OCI-LY3 (cell line): ENCODE measurements at regions not wholly inside any gene's neighbourhood (a gene's known extent, or its start where the extent isn't known, plus 50 kb on each side); places are given as distances from the start of the nearest gene placed in this dataset.

ENCODE experiments used
- CTCF ChIP-seq: fragments of 200-600, 300-600 bp; sonication (generic); IDR thresholded peaks from 2 replicates; pipeline ENCODE4 v1.5.1; 2014; ENCODE audit warnings: antibody characterized with exemption, low read length, low read depth
- EZH2phosphoT487 ChIP-seq: fragments of 200-600 bp; shearing (Covaris generic); IDR thresholded peaks from 2 replicates; pipeline ENCODE4 v1.6.1; 2018; ENCODE audit warnings: antibody characterized with exemption, mixed run types, low read depth

GRCh38 chr3:177710506-177710905, 513.2 kb upstream of the TBL1XR1 start:
- TF ChIP-seq CTCF = no peak
- no peak for TF ChIP-seq EZH2phosphoT487
